D721Med (cell line): ENCODE measurements at regions not wholly inside any gene's neighbourhood (a gene's known extent, or its start where the extent isn't known, plus 50 kb on each side); places are given as distances from the start of the nearest gene placed in this dataset.

ENCODE experiments used
- DNase-seq: peaks from one replicate; pipeline ENCODE4 v3.0.0; 2011; ENCODE audit warnings: low spot score; ENCODE audit not compliant: insufficient read length
- FAIRE-seq: peaks from 2 replicates; lab custom pipeline; 2011; peaks lifted over from hg19 to GRCh38; lab: Jason Lieb, UNC
- TF ChIP-seq, protein P1 (sequence below): IDR thresholded peaks from 2 replicates; pipeline ENCODE4 v1.5.1; 2012; ENCODE audit warnings: mild to moderate bottlenecking, control low read depth; ENCODE audit not compliant: insufficient read depth; ENCODE audit errors: missing control alignments

DNA sequence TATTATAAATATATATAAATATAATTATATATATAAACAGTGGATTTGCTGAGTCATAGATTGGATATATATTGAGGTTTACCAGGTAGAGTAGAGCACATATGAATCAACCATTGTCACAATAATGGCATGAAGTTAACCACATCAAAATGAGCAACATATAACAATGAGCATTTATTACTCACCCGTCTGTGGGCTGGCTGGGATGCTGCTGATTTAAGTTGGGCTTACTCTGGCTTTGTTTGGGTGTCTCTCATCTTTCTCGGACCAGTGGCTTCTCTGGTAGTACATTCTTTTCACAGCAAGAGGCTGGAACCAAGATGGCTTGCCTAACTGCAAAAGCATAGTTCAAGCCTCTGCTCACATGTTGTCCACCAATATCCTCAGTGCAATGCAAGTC, 111.7 kb upstream of the TAPT1 start:
- no peak for FAIRE-seq
- no peak for DNase-seq
- TF ChIP-seq, protein P1, sequence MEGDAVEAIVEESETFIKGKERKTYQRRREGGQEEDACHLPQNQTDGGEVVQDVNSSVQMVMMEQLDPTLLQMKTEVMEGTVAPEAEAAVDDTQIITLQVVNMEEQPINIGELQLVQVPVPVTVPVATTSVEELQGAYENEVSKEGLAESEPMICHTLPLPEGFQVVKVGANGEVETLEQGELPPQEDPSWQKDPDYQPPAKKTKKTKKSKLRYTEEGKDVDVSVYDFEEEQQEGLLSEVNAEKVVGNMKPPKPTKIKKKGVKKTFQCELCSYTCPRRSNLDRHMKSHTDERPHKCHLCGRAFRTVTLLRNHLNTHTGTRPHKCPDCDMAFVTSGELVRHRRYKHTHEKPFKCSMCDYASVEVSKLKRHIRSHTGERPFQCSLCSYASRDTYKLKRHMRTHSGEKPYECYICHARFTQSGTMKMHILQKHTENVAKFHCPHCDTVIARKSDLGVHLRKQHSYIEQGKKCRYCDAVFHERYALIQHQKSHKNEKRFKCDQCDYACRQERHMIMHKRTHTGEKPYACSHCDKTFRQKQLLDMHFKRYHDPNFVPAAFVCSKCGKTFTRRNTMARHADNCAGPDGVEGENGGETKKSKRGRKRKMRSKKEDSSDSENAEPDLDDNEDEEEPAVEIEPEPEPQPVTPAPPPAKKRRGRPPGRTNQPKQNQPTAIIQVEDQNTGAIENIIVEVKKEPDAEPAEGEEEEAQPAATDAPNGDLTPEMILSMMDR = no peak

DNA sequence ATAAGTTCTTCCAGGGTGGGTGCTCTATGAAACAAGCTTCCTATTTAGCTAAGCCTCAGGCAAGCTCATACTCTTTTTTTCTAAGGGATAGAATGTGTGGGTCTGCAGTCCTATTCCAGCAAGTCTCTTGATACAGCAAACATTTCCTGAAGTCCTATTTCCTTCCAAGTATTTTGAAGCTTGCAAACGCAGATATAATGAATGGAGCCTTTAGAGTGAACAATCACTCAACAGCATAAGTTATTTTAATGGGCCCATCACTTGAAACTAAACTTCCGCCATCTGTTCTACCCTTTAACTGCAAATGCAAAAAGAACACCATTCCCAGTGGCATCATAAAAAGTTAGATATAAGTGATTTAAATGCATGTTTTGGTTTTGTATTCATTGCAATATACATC, 108.3 kb upstream of the TAPT1 start:
- TF ChIP-seq, protein P1 = no peak
- FAIRE-seq = no peak
- DNase-seq = no peak

DNA sequence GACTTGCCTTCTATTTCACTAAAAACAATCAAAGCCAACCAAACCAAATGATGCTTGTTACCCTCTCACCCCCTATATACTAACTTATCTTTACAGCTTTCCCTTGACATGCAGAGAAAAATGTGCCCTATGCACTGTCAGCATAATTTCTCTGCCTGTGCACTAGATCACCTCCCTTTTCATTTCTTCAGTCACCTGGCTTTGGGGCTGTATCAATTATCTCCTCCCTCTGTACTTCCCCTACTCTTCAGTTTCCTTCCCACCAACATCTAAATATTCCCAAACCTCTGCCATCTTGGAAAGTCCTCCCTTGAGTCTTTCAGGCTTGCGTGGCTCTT, 103.5 kb upstream of the TAPT1 start:
- no peak for FAIRE-seq
- no peak for DNase-seq
- TF ChIP-seq, protein P1 = no peak

DNA sequence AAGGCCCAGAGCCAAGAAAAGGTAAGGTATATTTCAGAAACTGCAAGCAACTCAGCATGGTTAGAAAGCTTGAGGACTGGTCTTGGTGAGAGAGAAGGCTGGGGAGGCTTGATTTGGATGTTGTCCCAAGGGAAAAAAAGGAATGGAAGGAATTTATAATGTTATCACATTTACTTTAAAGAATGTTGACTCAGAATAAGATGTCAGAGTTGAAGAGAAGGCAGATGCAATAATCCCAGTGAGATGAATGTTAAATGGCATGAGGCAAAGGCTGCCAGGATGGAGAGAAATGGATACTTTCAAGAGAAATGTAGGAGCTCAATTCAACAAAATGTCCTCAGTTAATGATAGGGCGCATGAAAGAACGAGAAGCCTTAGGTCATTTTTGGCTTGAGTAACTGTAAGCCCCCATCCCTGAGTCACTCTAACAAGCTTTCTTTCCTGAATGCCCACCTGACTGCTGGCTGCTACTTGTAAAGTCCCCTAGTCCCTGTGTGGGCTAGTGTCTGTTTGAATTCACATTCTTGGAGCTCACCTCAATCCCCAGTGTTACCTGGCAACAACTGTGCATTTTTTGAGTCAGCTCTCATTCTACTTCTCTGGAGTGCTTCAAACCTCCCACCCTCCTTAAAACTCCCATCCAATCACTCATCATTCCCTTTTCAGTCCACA, 103.0 kb upstream of the TAPT1 start:
- DNase-seq = no peak
- FAIRE-seq = no peak
- TF ChIP-seq, protein P1 = no peak

DNA sequence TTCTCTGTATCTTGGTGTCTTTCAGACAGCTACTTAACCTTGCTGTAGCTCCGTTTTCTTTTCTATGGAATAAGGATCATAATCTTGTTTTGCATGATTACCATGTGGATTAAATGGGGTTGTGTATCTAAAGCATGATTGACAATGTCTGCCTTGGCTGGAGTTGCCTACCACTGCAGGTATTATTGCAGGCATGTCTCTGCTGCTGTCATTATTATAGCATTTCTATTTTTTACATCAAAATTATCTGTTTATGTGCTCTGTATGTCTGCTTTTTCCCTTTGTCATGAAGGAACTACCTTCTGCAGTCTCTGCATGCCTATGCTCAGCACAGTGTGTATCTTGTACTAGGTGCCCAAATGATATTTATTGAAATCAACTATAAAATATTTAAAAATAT, 95.9 kb upstream of the TAPT1 start:
- DNase-seq (no peak), FAIRE-seq (no peak)
- TF ChIP-seq, protein P1 = no peak

DNA sequence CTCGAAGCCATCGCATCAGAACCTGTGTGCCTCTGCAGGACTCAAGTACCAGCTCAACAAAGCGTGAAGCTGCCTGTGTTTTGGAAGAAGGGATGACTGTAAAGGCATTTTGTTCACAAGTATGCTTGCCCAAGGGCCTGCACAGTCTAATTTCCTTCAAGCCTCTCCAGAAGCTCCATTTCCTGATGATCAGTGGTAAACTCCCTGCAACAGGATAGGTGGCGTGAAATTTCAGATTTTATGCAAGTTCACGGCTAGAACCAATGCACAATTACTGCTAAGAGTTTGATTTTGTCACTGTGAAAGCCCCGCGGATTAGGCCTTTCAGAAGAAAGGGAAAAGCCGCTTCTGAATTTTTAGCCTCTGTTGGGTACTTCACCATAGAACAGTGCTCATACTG, 89.2 kb upstream of the TAPT1 start:
- FAIRE-seq (no peak), DNase-seq (no peak)
- TF ChIP-seq, protein P1 = no peak

DNA sequence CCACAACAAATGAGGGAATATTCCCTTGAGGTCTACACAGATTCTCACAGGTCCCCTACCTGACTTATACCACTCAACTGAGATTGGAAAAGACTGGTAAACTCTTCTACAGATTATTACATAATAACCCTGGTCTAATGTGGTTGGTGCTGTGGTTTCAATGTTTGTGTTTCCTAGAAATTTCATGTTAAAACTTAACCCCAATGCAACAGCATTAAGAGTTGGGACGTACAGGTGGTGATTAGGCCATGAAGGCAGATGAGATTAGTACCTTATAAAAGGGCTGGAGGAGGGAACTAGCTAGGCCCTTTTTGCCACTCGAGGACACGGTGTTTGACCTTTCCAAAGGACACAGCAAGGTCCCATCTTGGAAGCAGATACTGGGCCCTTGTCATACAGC, 84.3 kb upstream of the TAPT1 start:
- DNase-seq = no peak
- no peak for FAIRE-seq
- TF ChIP-seq, protein P1 = no peak
